ENCODE measurements at regions not wholly inside any gene's neighbourhood (a gene's known extent, or its start where the extent isn't known, plus 50 kb on each side); places are given as distances from the start of the nearest gene placed in this dataset.

DNA sequence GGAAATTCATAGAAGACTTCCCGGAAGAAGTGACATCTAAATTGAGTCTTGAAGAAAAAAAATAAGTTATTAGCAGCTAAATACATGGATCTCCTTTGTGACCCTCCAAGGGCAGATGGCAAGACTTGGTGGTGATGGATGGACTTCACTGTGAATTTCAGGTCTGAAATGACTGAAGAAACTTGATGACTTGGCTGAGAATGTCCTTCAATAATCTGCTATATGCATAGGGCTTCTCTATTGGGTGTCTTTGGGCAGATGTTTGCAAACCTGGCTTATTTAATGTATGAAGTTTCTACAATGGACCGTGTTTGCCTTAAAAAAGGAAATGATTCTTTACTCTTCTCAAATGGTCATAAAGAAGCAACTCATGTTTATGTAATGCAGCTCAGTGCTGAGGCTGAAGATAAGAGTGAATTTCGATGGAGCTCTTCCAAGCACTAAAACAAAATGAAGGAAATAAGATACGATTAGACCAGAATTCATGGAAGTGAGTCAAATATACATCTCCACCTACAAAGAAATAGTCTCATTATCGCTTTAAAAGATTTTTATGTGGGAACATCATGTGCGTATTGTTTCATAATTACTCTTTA, 116.6 kb upstream of the WDR11 start:
- DNase-seq, result no peak
- Histone ChIP-seq H3K4me3 (no peak overlapping the region), H3K4me1 (no peaks in the 10 kb centered on the region), H3K27me3 (no peaks in the 10 kb centered on the region), H3K9me3 (no peaks in the 10 kb centered on the region), H3K9ac (ENCODE audit: low read depth in 2 of 2, low read length in 2 of 2) (no peak overlapping the region), H3K27ac (no peak overlapping the region), H3K36me3 (no peaks in the 10 kb centered on the region)
- intact Hi-C loops (cut with DNase I), result loop anchor here (5.0 kb wide), 1 partner anchor 312 kb away; no protein-coding TSS in a partner anchor
- TF ChIP-seq, protein P1, sequence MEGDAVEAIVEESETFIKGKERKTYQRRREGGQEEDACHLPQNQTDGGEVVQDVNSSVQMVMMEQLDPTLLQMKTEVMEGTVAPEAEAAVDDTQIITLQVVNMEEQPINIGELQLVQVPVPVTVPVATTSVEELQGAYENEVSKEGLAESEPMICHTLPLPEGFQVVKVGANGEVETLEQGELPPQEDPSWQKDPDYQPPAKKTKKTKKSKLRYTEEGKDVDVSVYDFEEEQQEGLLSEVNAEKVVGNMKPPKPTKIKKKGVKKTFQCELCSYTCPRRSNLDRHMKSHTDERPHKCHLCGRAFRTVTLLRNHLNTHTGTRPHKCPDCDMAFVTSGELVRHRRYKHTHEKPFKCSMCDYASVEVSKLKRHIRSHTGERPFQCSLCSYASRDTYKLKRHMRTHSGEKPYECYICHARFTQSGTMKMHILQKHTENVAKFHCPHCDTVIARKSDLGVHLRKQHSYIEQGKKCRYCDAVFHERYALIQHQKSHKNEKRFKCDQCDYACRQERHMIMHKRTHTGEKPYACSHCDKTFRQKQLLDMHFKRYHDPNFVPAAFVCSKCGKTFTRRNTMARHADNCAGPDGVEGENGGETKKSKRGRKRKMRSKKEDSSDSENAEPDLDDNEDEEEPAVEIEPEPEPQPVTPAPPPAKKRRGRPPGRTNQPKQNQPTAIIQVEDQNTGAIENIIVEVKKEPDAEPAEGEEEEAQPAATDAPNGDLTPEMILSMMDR (IDR thresholded peaks at IDR 0.05), result no peak

DNA sequence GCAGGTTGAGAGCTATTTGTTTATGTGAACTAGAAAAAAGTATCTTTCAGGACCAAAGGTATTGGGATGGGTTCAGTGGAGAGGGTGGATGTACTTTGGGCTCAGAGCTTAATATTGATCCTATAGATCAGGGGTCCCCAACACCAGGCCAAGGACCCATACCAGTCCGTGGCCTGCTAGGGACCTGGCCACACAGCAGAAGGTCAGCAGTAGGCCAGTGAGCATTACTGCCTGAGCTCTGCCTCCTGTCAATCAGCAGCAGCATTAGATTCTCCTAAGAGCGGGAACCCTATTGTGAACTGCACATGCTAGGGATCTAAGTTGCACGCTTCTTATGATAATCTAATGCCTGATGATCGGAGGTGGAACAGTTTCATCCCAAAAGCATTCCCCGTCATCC, 115.8 kb upstream of the WDR11 start:
- no peak for DNase-seq
- Histone ChIP-seq H3K4me1 (no peaks in the 10 kb centered on the region), H3K27ac (no peak overlapping the region), H3K4me3 (no peak overlapping the region), H3K36me3 (no peaks in the 10 kb centered on the region), H3K27me3 (no peaks in the 10 kb centered on the region), H3K9ac (ENCODE audit: low read depth in 2 of 2, low read length in 2 of 2) (no peak overlapping the region), H3K9me3 (no peaks in the 10 kb centered on the region)
- TF ChIP-seq, protein P1 (IDR thresholded peaks at IDR 0.05), result no peak
- intact Hi-C loops (cut with DNase I), result loop anchor here (5.0 kb wide), 1 partner anchor 313 kb away; no protein-coding TSS in a partner anchor

DNA sequence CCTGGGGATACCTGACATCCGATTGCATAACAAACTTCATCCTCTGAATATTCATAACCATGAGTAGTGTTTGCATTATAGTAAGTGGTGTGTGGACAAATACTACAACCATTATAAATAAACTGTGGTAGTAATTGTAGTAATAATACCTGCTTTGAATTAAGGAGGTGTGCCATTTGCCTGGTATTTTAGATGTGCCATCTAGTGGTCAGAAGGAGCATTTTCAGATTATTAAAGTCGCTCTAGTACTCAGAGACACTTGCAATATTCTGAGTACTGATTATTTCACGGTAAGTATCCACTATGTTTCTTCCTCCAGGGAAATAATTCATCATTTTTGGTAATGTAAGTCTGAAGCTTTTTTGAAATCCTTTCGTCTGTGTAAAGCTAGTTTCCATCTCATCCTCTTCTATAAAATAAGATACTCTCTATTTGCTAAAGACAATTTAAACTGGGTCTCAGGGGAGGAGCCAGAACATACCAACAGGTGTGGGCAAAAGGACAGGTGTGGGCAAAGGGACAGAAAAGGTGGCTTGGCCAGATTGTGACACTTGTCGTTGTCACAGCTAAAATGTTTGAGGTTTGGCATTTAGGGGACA, 115.3 kb upstream of the WDR11 start:
- Histone ChIP-seq H3K27me3 (no peaks in the 10 kb centered on the region), H3K4me1 (no peaks in the 10 kb centered on the region), H3K27ac (no peak overlapping the region), H3K9me3 (no peaks in the 10 kb centered on the region), H3K36me3 (no peaks in the 10 kb centered on the region), H3K9ac (ENCODE audit: low read depth in 2 of 2, low read length in 2 of 2) (no peak overlapping the region), H3K4me3 (no peak overlapping the region)
- TF ChIP-seq, protein P1 (IDR thresholded peaks at IDR 0.05), result peak; percentile 70
- intact Hi-C loops (cut with DNase I), result loop anchor here (5.0 kb wide), 1 partner anchor 314 kb away; no protein-coding TSS in a partner anchor
- DNase-seq, result no peak

DNA sequence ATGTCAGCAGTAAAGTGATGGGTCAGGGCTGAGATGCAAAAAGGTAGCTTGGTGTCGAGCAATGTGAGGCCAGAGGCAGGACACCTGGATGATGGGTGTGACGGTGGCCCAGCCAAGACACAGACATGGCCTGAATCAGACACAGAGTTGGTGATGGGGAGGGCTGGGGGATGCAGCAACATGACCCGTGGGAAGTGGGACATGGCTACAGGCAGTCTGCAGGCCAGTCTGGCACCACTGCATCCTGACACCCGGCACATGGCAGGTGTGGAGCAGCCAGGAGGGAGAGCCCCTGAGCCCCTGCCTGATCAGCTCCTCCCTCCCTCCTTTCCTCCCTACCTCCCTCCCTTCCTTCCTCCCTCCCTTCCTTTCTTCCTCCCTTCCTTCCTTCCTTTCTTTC, 114.8 kb upstream of the WDR11 start:
- no peaks in the 10 kb centered on the region for H3K36me3 ChIP-seq

DNA sequence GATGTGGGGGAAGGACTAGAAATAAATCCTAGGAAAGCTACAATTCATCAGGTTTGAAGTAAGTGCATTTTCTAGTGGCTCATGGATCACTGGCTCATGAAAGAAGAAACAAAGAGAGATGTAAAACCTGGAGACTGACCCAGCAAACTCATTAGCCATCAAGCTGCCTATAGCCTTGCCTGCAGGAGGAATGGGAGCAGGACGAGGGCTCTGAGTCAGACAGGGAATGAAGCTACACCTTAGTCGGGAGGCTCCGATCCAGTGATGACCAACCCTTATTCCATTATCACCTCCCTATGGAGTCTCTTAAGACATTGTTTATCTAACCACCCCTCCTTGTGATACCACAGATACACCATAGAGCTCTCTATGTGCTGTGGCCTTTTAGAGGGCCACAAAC, 112.5 kb upstream of the WDR11 start:
- H3K9me3 ChIP-seq, result no peaks in the 10 kb centered on the region
- H3K4me1 ChIP-seq, result no peaks in the 10 kb centered on the region
- intact Hi-C loops (cut with DNase I), result loop anchor here (5.0 kb wide), 1 partner anchor 316 kb away; no protein-coding TSS in a partner anchor
- H3K4me3 ChIP-seq, result no peak overlapping the region
- no peak overlapping the region for H3K27ac ChIP-seq
- no peak for DNase-seq
- TF ChIP-seq, protein P1 (IDR thresholded peaks at IDR 0.05), result no peak
- H3K36me3 ChIP-seq, result no peaks in the 10 kb centered on the region
- no peaks in the 10 kb centered on the region for H3K27me3 ChIP-seq
- H3K9ac ChIP-seq (ENCODE audit: low read depth in 2 of 2, low read length in 2 of 2), result no peak overlapping the region

More for the DNA sequence above, 114.8 kb upstream of the WDR11 start:
- TF ChIP-seq, protein P1 (IDR thresholded peaks at IDR 0.05), result no peak
- H3K9me3 ChIP-seq, result no peaks in the 10 kb centered on the region
- H3K27me3 ChIP-seq, result no peaks in the 10 kb centered on the region
- H3K4me3 ChIP-seq, result no peak overlapping the region
- intact Hi-C loops (cut with DNase I), result loop anchor here (5.0 kb wide), 1 partner anchor 314 kb away; no protein-coding TSS in a partner anchor
- no peak overlapping the region for H3K27ac ChIP-seq
- H3K9ac ChIP-seq (ENCODE audit: low read depth in 2 of 2, low read length in 2 of 2), result no peak overlapping the region
- no peak for DNase-seq
- no peaks in the 10 kb centered on the region for H3K4me1 ChIP-seq

Measured in colonic mucosa (tissue), 4 donors.